Stimulated activated CD4-positive, alpha-beta T cell treated with anti-CD3 and anti-CD28 coated beads, Interleukin-12 subunit alpha, Interleukin-12 subunit beta, amount 100 ng/mL, for 4 hours (primary cell): ENCODE measurements at regions not wholly inside any gene's neighbourhood (a gene's known extent, or its start where the extent isn't known, plus 50 kb on each side); places are given as distances from the start of the nearest gene placed in this dataset.
"Not testable (repeated sequence)": the region's sequence is repeated elsewhere in the genome, so short reads cannot be mapped to it uniquely, and the experiment has no call there.

Source experiments
- DNase-seq: peaks from one replicate; pipeline ENCODE4 v3.0.0-alpha.2; 2020

DNA sequence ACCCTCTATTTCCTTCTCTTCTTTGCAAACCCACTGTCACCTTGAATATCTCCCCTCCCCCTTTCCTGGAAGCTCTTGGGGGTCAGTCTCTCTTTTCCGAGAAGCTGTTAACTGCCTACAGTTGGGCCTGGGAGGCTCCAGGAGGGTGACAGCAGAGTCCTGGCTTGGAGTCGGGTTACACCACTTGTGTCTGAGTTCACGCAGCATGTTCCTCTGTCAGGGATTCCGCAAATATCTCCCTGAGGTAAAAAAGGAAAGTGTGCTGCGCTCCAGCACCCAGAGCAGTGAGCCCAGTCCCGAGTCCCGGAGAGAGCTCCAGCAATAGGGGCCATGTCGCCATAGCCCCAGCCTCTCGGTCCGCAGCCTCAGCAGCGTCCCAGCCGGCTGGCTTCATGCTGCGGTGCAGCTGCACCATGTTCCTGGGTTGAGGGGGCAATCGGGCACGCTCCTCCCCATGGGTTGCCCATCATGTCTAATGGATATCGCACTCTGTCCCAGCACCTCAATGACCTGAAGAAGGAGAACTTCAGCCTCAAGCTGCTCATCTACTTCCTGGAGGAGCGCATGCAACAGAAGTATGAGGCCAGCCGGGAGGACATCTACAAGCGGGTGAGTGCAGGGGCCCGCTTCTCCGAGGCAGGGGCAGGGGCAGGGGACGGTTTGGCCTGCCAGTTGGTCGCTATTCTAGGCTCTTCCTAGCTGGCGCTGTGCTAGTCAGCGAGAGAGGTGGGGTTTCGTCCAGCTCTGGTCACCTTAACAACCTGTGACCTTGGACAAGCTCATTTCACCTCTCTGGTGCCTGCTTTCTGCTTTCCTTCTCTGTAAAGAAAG is 101.3 kb upstream of the SEC22B start:
- DNase-seq = not testable (repeated sequence)

- DNase-seq = not testable (repeated sequence)
Observed at GRCh38 chr1:120276710-120277109, 100.4 kb upstream of the SEC22B start.

DNA sequence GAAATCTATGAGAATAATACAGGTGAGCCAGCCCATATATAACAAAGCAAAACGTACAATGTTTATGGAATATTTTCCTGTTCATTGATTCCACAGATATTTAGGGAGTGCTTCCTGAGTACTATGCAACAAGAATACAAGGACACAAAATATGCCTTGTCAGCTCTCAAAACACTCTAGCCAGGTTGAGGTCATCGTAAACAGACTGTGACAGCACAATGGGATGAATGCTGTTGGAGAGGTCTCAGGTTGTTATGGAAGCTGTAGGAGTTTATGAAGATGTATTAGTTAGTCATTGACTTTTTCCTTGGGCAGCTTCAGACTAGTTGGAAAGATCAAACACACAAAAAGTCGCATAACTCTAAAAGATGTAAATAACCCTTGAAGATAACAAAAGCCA is 98.1 kb upstream of the SEC22B start:
- not testable (repeated sequence) for DNase-seq

DNA sequence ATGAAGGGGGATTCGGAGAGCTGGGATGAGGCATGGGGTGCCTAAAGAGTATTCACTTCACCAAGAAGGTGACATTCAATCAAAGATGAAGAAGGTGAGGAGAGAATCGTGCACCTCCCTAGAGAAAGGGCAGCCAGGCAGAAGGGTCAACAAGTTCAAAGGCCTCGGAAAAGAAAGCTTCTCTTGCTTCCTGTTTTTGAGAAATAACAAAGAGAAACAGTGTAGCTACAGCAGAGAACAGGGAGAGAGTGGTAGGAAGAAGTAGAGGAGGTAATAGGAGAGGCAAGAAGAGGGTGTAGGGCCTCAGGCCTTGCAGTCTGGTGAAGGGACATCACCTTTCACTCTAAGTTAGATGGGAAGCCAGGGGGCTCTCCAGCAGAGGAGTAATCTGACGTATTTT is 97.0 kb upstream of the SEC22B start:
- not testable (repeated sequence) for DNase-seq

DNA sequence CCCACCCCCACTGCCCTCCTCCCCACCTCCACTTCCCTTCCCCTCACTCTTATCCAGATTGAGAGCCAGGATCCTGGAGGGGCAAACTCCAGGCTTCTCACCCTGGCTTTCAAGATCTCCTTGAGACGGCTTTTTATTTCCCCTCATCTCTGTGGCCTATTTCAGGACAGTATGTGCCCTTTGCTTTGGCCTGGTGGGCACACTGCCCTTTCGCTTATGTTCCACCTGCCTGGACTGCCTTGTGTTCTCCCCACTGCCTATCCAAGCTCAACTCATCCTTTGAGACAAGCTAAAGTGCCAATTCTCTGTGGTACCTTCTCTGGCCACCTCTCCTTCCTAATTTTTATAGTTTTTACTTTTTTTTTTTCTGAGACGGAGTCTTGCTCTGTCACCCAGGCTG is 95.9 kb upstream of the SEC22B start:
- not testable (repeated sequence) for DNase-seq

- DNase-seq = not testable (repeated sequence)
Observed at GRCh38 chr1:120271561-120272221, 95.4 kb upstream of the SEC22B start.

DNA sequence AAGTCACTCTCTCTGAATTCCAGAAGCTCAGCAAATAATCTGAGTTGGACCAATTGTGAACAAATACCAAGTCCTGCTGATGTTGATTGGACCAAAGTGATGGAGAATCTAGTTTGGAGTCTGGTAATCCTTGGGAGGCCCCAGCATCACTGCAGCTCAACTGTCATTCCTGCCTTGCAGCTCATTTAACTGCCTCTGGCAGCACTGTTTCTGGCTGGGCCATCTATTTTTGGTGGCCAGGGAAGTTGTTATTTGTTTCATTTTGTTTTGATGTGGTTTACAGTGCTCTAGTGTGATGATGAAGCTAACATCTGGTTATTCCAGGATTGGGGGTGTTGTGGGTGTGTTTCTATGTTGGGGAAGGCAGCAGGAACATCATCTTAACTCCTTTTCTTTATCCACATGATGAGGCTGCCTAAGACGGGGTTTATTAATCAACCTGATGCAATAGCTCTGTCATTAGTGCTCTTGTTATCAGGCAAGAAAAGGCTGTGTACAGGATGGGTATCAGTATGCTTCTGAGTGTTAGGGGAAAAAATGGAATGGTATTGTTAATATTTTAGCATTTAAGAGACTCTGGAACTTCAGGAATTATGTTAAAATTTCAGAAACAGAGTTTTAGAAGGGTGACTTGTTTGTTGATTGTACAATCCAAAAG is 91.7 kb upstream of the SEC22B start:
- DNase-seq = not testable (repeated sequence)

GRCh38 chr1:120264564-120264963 is 88.2 kb upstream of the SEC22B start:
- DNase-seq = not testable (repeated sequence)

DNA sequence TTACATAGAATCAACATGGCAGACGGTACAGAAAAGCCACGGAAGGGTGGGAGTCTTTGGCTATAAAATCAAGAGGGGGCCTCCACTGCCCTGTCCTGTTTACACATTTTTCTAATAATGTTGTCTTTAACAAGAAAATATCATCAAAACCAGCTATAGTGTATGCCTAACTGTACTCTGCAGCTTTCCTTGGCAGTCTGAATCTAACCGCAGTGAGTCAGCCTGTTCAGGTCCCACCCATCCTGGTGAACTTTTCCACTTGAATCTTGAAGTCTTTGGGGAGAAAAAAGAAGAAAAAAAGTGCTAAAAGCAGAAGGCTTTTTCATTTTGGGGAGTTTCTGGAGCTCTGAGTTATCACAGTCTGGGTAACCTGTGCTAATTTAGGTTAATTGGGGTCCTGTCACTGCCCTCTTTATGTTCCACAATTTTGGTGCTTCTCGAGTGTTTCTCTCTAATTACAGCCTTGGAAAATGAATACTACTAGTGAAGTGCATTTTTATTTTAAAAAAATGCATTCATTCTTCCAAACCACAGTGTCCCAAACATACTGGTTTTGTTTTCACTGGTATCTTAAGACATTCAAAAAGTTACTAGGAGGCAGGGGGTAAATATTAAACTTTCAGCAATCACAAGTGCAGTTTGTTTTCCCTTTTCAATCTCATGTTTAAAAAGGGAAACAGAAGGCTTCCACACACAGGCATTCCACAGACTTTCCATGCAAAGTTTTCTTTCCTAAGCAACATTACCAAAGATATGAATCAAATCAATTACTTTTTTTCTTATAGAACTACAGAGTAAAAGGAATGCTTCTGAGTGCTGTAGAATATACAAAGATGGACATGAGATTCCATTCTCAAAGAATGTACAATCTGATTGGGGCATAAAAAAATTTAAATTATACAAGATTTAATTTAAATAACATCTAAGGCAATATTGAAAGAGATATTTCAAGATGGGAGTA is 86.8 kb upstream of the SEC22B start:
- not testable (repeated sequence) for DNase-seq

DNA sequence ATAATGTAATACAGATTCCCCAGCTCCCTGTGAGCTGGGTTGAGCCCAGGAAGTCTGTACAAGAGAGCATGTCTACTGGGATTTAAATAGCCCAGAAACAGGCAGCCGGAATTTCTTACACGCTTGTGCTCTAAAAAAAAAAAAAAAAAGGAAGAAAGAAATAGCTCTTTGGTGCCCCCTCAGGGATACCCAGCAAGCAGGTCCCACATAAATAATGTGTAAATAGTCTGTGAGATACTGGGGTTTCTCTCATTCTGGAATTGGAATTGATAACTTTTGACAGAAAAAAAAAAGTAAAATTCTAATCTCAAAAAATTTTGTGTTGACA is 81.4 kb upstream of the SEC22B start:
- DNase-seq = not testable (repeated sequence)

DNA sequence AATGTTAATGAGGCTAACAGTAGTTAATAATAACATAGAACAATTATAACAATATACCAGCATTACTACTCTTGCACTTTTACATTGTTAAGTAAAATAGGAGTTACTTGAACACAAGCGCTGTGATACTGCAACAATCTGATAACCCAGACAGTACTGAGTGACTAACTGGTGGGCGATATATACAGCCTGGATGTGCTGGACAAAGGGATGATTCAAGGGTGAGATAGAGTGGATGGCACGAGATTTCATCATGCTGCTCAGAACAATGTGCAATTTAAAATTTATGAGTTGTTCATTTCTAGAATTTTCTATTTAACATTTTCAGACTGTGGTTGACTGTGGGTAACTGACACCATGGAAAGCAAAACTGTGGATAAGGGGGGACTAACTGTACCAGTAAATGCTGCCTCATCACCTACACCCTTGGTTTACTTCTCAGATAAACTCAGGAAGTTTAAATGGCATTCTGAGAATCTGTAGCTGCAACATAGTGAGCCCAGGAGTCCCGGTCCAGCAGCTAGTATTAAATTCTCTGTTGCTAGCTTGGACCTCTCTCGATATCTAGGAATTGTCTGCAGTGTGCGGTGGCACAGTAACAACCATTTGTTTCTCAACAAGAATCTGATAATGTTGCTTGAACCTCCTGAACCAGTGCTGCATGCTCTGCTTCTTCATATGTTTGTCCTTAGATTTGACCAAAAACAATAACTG is 80.9 kb upstream of the SEC22B start:
- not testable (repeated sequence) for DNase-seq

- not testable (repeated sequence) for DNase-seq
Observed at GRCh38 chr1:120250756-120251155, 74.4 kb upstream of the SEC22B start.

- DNase-seq = not testable (repeated sequence)
Observed at GRCh38 chr1:120248726-120249427, 72.6 kb upstream of the SEC22B start.

DNA sequence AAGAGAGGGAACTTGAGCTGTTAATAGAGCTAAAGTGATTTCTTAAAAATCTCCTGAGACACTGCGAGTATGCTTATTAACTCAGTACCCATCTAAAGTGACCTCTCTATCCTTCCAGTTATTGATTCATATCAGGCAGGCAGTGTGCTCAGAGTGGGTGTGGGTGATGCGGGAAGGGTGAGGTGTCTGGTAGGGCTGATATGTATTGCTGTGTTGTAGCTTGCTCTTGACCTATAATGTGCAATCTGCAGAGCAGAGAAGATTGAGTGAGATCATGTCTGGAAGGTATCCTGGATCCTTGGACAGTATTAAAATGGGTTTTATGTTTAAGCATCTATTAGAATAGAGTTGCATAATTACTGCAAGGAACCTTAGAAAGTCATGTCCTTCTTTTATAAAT is 71.9 kb upstream of the SEC22B start:
- not testable (repeated sequence) for DNase-seq

DNA sequence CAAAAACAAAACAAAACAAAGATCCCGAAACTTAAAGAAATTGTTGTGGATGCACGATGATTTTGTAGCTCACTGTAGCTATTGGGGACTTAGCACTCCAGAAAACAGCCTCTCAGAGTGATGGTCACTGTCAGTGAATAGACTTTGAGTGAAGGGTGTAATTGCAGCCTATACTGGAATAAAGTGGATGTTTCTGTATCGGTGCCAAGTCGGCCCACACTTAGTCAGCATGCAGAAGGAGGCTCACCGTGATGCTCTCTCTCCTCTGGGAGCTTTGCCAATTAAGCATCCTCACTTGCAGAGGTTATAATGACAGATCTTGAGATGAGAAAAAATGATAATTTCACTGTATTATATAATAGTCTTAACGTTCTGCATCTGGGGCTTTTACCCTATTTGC is 67.5 kb upstream of the SEC22B start:
- not testable (repeated sequence) for DNase-seq

DNA sequence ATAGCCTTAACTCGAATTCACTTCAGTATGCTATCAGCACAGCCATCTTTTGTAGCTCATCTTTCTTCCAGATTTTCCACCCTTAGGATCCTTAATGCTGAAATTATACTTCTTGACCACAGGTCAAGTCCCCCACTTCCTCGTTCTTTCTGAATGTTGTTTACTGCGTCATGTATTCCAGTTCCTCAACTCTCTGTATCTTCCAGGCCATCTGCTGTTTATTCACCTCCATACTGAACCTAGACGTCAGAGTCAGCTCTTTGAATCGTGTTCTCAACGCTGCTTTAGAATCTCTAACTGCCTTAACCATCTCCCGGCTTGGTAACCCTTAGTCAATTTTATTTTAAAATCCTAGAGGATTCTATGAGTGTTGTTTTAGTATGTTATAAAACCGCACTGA is 66.3 kb upstream of the SEC22B start:
- not testable (repeated sequence) for DNase-seq

DNA sequence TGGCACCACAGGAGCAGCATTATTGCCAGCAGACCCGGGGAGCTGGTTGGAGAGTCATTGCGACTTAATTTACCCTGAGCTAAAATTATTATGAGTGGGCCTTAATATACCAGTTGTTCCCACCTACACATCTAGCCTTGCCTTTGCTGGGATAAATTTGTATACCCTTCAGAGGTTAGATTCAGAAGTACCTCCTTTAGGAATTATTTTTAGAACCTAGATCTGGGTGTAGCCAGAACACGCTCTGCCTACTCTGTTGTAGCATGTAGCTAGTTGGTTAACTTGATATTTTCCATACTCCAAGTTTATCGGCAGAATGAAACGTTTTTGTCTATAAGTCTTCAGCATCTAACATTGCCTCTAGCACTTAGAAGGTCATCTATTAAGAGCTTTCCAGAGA is 65.5 kb upstream of the SEC22B start:
- DNase-seq = not testable (repeated sequence)

DNA sequence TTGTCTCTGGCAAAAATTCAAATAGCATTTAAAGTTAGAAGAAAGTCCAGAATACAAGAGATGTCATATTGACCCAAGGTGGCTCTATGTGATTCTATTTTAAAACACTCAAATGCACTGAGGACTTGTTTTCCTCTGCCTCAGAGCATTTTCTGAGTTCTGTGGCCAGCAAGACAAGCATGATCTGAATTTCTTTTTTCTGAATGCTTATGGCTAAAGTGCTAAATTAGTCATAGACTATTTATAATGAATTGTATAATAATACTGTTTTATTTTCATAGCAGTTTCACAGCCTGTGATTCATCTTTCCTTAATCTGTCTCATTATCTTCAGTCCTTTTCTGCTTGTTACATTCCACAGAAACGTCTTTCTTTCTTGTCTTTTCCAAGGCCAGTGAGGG is 63.9 kb upstream of the SEC22B start:
- DNase-seq = not testable (repeated sequence)

- DNase-seq = not testable (repeated sequence)
Observed at GRCh38 chr1:120239351-120239750, 63.0 kb upstream of the SEC22B start.

DNA sequence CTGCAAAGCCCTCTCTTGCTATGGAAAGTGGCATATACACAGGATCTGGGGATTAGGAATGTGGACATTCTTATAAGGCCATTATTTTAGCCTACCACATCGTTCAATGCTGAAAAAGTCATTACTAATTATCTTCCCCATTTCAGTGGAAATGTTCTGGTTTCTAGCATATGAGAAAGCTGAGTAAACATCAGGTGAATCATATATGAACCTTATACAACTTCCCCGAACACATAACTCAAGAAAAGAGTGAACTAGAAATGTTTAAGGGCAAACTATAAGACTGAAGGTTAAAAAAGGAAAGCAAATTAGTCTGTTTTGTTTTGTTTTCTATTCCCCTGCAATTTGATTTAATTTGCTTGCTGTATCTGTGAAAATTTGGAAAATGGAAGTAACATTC is 62.5 kb upstream of the SEC22B start:
- not testable (repeated sequence) for DNase-seq

GRCh38 chr1:120233661-120234018 is 57.3 kb upstream of the SEC22B start:
- DNase-seq = not testable (repeated sequence)
